Astrocyte of the spinal cord (primary cell): ENCODE measurements at regions not wholly inside any gene's neighbourhood (a gene's known extent, or its start where the extent isn't known, plus 50 kb on each side); places are given as distances from the start of the nearest gene placed in this dataset.

ENCODE experiments used
- DNase-seq: peaks from one replicate; pipeline ENCODE4 v3.0.0; 2011; ENCODE audit warnings: low read depth, low spot score
- H3K4me3 ChIP-seq: 2 replicates; pipeline ENCODE4 v1.5.1; 2011; ENCODE audit warnings: low read depth, mild to moderate bottlenecking, low read length, moderate library complexity
- in situ Hi-C: cut with HindIII; loops from 2 replicates; pipeline ENCODE4 v1.10.0; 2017; ENCODE audit warnings: low sequenced_read_pairs
- TF ChIP-seq, protein P1 (sequence below): IDR thresholded peaks from 2 replicates; pipeline ENCODE4 v1.5.1; 2012; ENCODE audit warnings: low read depth, mild to moderate bottlenecking, low read length, inconsistent platforms

DNA sequence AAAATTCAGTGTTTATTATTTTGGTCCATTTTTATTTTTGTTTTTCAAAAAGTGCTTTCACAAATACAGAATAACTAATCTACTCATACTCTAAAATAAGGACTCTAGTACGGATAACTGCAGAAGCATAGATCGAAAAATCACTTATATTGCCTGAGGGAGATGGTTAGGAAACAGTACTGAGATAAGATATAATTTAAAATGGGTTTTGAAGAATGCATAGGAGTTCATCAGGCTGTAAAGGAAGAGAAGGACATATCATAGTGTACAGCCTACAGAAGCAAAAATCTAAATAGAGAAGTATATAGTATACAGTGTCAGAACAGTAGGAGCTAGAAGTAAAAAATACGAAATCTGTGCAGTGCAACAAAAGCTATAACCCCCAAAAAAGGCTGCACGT is 247.4 kb downstream of the SOX11 start:
- H3K4me3 ChIP-seq = no peak overlapping the region
- DNase-seq = no peak
- TF ChIP-seq, protein P1, sequence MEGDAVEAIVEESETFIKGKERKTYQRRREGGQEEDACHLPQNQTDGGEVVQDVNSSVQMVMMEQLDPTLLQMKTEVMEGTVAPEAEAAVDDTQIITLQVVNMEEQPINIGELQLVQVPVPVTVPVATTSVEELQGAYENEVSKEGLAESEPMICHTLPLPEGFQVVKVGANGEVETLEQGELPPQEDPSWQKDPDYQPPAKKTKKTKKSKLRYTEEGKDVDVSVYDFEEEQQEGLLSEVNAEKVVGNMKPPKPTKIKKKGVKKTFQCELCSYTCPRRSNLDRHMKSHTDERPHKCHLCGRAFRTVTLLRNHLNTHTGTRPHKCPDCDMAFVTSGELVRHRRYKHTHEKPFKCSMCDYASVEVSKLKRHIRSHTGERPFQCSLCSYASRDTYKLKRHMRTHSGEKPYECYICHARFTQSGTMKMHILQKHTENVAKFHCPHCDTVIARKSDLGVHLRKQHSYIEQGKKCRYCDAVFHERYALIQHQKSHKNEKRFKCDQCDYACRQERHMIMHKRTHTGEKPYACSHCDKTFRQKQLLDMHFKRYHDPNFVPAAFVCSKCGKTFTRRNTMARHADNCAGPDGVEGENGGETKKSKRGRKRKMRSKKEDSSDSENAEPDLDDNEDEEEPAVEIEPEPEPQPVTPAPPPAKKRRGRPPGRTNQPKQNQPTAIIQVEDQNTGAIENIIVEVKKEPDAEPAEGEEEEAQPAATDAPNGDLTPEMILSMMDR = no peak
- in situ Hi-C loops = no loop called here

DNA sequence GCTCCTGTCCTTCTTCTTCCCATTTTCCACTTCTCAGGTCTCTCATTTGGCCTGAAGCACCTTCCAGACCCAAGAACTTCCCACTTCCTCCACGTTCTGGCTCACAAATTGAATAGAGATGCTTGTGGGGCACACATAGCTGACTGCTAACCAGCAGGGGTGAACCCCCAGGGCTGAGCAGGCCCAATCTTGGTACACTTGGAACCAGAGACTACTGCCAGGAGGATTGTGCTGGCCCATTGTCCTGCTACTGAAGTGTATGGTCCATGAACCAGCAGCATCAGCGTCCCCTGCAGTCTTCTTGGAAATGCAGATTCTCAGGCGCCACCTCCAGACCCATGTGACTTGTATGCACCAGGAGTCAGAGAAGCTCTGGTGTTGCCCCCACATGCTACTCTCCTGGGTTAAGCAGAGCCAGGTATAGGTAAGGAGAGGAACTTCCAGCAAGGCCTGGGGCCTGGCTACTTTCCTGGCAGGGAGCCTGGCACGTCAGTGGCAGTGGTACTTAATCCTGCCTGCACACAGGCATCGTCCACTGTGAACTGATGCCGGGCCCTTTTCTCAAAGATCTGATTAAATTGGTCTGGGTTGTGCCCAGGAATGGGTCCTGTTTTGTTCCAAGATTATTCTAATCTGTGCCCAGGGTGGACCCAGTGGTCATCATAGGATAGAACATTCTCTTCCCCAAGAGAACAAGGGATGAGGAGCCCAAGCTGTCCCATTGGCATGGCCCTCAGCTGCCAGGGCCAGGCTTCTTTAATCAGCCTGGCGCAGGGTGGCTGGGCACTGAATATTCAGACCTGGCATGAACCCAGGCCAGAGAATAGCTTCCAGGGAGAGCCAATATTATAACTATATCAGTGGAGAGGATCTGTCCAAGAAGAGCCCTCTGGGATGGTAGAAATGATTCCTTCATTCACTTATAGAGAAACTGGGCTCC is 248.7 kb downstream of the SOX11 start:
- TF ChIP-seq, protein P1 = no peak
- in situ Hi-C loops = no loop called here
- no peak overlapping the region for H3K4me3 ChIP-seq
- no peak for DNase-seq

DNA sequence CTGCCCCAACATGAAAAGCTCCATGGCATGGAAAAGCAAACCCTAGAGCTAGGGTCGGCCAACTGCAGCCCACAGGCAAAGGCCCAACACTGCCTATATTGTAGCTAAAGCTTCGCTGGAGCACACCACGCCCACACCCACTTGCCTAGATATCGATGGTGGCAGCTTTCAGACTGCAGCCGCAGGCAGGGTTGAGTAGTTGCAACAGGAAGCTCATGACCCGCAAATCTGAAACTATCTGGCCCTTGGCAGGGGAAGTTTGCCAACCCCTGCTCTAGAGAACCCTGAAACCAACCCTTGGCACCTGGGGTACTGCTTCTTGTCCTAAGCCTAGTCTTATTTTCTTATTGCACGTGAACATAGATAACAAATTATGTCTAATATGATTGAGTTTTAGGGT is 250.0 kb downstream of the SOX11 start:
- no peak for DNase-seq
- TF ChIP-seq, protein P1 = no peak
- H3K4me3 ChIP-seq = no peak overlapping the region
- in situ Hi-C loops = no loop called here

DNA sequence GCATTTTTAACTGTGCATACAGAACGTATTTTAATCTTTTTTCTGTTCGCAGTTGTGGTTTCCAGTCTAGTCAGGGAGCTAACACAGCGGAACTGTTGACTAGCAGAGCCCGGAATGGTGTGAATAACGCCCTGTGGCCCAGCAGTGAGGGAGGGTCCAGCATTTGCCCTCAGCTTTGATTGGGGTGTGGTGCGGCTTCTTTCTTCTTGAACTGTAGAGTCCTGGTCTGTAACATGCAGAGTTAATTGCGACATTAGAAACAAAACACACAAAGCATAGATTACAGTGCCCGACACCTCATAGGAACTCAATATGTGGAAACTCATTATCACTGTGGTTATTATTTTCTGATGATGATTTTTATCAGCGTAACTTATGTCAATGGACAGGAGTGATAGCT is 253.6 kb downstream of the SOX11 start:
- DNase-seq = no peak
- no peak overlapping the region for H3K4me3 ChIP-seq
- TF ChIP-seq, protein P1 = no peak
- in situ Hi-C loops = no loop called here

GRCh38 chr2:5946225-5947115 is 254.3 kb downstream of the SOX11 start:
- TF ChIP-seq, protein P1 = no peak
- DNase-seq = no peak
- in situ Hi-C loops = no loop called here
- no peak overlapping the region for H3K4me3 ChIP-seq

DNA sequence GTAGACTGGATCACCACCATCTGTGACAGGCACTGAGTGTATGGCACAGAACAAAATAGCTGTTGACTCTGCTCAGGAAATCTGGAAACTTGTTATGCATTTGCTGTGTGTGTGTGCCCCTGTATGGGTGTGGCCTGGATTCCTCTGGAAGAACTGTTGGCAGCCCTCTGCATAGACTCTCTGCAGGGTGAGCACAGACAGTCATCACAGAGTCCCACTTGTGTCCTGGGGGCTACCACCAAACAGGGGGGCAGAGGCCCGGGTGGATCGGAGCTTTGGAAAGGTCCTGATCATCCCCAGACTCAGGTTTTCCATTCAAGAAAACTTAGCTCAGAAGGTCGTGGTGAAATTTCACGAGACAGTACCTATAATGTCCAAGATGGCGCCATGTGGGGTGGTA is 258.6 kb downstream of the SOX11 start:
- no peak for DNase-seq
- H3K4me3 ChIP-seq = no peak overlapping the region
- in situ Hi-C loops = no loop called here
- TF ChIP-seq, protein P1 = no peak
